Endothelial cell of umbilical vein (primary cell): ENCODE measurements at regions not wholly inside any gene's neighbourhood (a gene's known extent, or its start where the extent isn't known, plus 50 kb on each side); places are given as distances from the start of the nearest gene placed in this dataset.

ENCODE experiments used
- BruUV-seq: library from RNA; stranded (reverse); fragments of 400-500 nt; replicated peaks from 2 replicates; lab custom pipeline; 2021; lab: Mats Ljungman, UMichigan
- CTCF ChIA-PET: fragments of 300-600, 350-600 bp; sonication (Branson Sonifier 250); formaldehyde crosslinking; loops from one replicate; lab custom pipeline; 2021; ENCODE audit warnings: antibody characterized with exemption, inconsistent platforms; lab: Charles Lee
- POLR2A ChIA-PET: fragments of 300-600, 350-600 bp; sonication (Branson Sonifier 250); formaldehyde crosslinking; loops from one replicate; lab custom pipeline; 2021; ENCODE audit warnings: antibody characterized with exemption, inconsistent platforms; lab: Charles Lee
- DNase-seq: peaks from one replicate; pipeline ENCODE4 v3.0.0-alpha.2; 2011; ENCODE audit warnings: low read depth, low spot score
- FAIRE-seq: peaks from 2 replicates; lab custom pipeline; 2011; peaks lifted over from hg19 to GRCh38; lab: Jason Lieb, UNC
- H2AFZ ChIP-seq: 2 replicates; pipeline ENCODE4 v1.6.0; 2012; ENCODE audit warnings: low read depth, low read length, control low read depth, inconsistent platforms
- H3K27ac ChIP-seq: 2 replicates; pipeline ENCODE4 v1.5.1; 2011; ENCODE audit warnings: low read depth, mild to moderate bottlenecking, control low read depth, low read length, moderate library complexity; ENCODE audit not compliant: insufficient read depth
- H3K27me3 ChIP-seq, 2 experiments: 2 replicates each; pipeline versions ENCODE4 v1.6.0 to v1.6.1; 2011; ENCODE audit warnings: low read length in 2 of 2, mixed read lengths in 1 of 2; ENCODE audit not compliant: control insufficient read depth in 2 of 2, insufficient read depth in 2 of 2
- H3K36me3 ChIP-seq, 2 experiments: 2 replicates in 1 of 2; 3 replicates in 1 of 2; pipeline ENCODE4 v1.5.1; 2011; ENCODE audit warnings: low read length in 2 of 2, mild to moderate bottlenecking in 1 of 2, moderate library complexity in 1 of 2; ENCODE audit not compliant: control insufficient read depth in 2 of 2, insufficient read depth in 2 of 2; ENCODE audit errors: extremely low read depth in 1 of 2
- H3K4me1 ChIP-seq: 3 replicates; pipeline ENCODE4 v1.5.1; 2011; ENCODE audit warnings: mild to moderate bottlenecking, low read length; ENCODE audit not compliant: control insufficient read depth, insufficient read depth; ENCODE audit errors: extremely low read depth
- H3K4me2 ChIP-seq: 2 replicates; pipeline ENCODE4 v1.6.1; 2011; ENCODE audit warnings: low read length, control low read depth, mixed read lengths; ENCODE audit not compliant: insufficient read depth
- H3K4me3 ChIP-seq, 3 experiments: fragments of 200-600 bp in 1 of 3; sonication (generic), shearing (Covaris generic) in 1 of 3; replicated peaks in 1 of 3; 2 replicates each; pipeline ENCODE4 v1.5.1; 2011 to 2016; ENCODE audit warnings: control low read depth in 3 of 3, low read length in 3 of 3, mild to moderate bottlenecking in 2 of 3, inconsistent platforms in 1 of 3, low read depth in 1 of 3, moderate library complexity in 1 of 3; ENCODE audit not compliant: insufficient read depth in 1 of 3
- H3K79me2 ChIP-seq: 2 replicates; pipeline ENCODE4 v1.6.0; 2012; ENCODE audit warnings: low read length, inconsistent platforms; ENCODE audit not compliant: control insufficient read depth, insufficient read depth
- H3K9ac ChIP-seq: replicated peaks from 2 replicates; pipeline ENCODE3; 2011; ENCODE audit warnings: low read length, control low read depth; ENCODE audit not compliant: insufficient read depth; ENCODE audit errors: extremely low read depth
- H3K9me1 ChIP-seq: replicated peaks from 3 replicates; pipeline ENCODE4 v1.6.0; 2011; ENCODE audit warnings: mild to moderate bottlenecking, low read length; ENCODE audit not compliant: control insufficient read depth, insufficient read depth; ENCODE audit errors: extremely low read depth
- H3K9me3 ChIP-seq: replicated peaks from 2 replicates; pipeline ENCODE4 v1.5.1; 2012; ENCODE audit warnings: low read length, inconsistent platforms; ENCODE audit not compliant: control insufficient read depth, insufficient read depth
- H4K20me1 ChIP-seq: replicated peaks from 2 replicates; pipeline ENCODE3; 2011; ENCODE audit warnings: mild to moderate bottlenecking, low read length; ENCODE audit not compliant: control insufficient read depth, insufficient read depth; ENCODE audit errors: extremely low read depth
- CTCF ChIP-seq, 2 donors: IDR thresholded peaks; 1 replicate in 1 of 2; 2 replicates in 1 of 2; pipeline ENCODE4 v1.5.1; 2011; ENCODE audit warnings: low read length in 2 of 2, mild to moderate bottlenecking in 2 of 2, moderate library complexity in 2 of 2, control low read depth in 1 of 2, inconsistent platforms in 1 of 2, low read depth in 1 of 2; ENCODE audit not compliant: insufficient read depth in 1 of 2; ENCODE audit errors: extremely low read depth in 1 of 2
- EZH2 ChIP-seq: IDR thresholded peaks from 2 replicates; pipeline ENCODE4 v1.6.1; 2012; ENCODE audit warnings: borderline replicate concordance, low read depth, mild to moderate bottlenecking, moderate library complexity, low read length, inconsistent platforms; ENCODE audit not compliant: severe bottlenecking
- FOS ChIP-seq: IDR thresholded peaks from 2 replicates; pipeline ENCODE4 v1.6.1; 2011; ENCODE audit warnings: mild to moderate bottlenecking, low read length, moderate library complexity, borderline replicate concordance; ENCODE audit not compliant: insufficient read depth
- GATA2 ChIP-seq: IDR thresholded peaks from 2 replicates; pipeline ENCODE4 v1.7.0; 2011; ENCODE audit warnings: low read depth, mild to moderate bottlenecking, moderate library complexity, mixed read lengths, low read length; ENCODE audit not compliant: insufficient read length, insufficient read depth
- JUN ChIP-seq: IDR thresholded peaks from 2 replicates; pipeline ENCODE4 v1.6.1; 2011; ENCODE audit warnings: borderline replicate concordance, low read depth; ENCODE audit not compliant: insufficient read length, insufficient read depth
- MYC ChIP-seq: IDR thresholded peaks from one replicate; pipeline ENCODE4 v1.6.1; 2011; ENCODE audit warnings: mild to moderate bottlenecking, low read depth, low read length
- POLR2A ChIP-seq: IDR thresholded peaks from 2 replicates; pipeline ENCODE4 v1.6.1; 2012; ENCODE audit warnings: low read depth, mild to moderate bottlenecking, control low read depth, low read length
- POLR2AphosphoS5 ChIP-seq: IDR thresholded peaks from 2 replicates; pipeline ENCODE4 v1.6.1; 2012; ENCODE audit warnings: low read depth, mild to moderate bottlenecking, control low read depth, low read length, moderate library complexity; ENCODE audit not compliant: insufficient read depth
- dilution Hi-C: fragments of 300-500 bp; cut with MboI; formaldehyde crosslinking; loops from one replicate; pipeline ENCODE4 v1.15.0; 2019; ENCODE audit warnings: low sequenced_read_pairs; ENCODE audit not compliant: extremely low pct_ligation_motif_present
- intact Hi-C: fragments of 100-400 bp; cut with micrococcal nuclease; formaldehyde crosslinking; loops from one replicate; pipeline ENCODE4 v1.10.0; 2022
- TF ChIP-seq, protein P1 (sequence below): IDR thresholded peaks from 2 replicates; pipeline ENCODE4 v1.6.1; 2011; ENCODE audit not compliant: insufficient read depth, insufficient read length

GRCh38 chr3:79994397-79994796 lies 226.6 kb upstream of the ROBO1 start:
- dilution Hi-C loops (no loop called here), intact Hi-C loops (no loop called here)
- Histone ChIP-seq H4K20me1 (no peaks in the 10 kb centered on the region), H3K4me3 (no peak overlapping the region), H2AFZ (no peak overlapping the region), H3K4me2 (no peak overlapping the region), H3K9me1 (no peaks in the 10 kb centered on the region), H3K79me2 (no peaks in the 10 kb centered on the region), H3K36me3 (no peaks in the 10 kb centered on the region), H3K27me3 (no peaks in the 10 kb centered on the region), H3K4me1 (peaks cover 4% of the 10 kb centered on the region), H3K9ac (no peak overlapping the region), H3K9me3 (no peaks in the 10 kb centered on the region), H3K27ac (no peak overlapping the region)
- ChIA-PET CTCF (no interaction called here), POLR2A (no interaction called here)
- TF ChIP-seq JUN = no peak
- TF ChIP-seq POLR2A = no peak
- TF ChIP-seq CTCF (IDR thresholded peaks at IDR 0.05; ENCODE audit: extremely low read depth in 1 of 2, insufficient read depth in 1 of 2, low read depth in 1 of 2, low read length in 2 of 2) = no peak
- TF ChIP-seq, protein P1, sequence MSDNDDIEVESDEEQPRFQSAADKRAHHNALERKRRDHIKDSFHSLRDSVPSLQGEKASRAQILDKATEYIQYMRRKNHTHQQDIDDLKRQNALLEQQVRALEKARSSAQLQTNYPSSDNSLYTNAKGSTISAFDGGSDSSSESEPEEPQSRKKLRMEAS = no peak
- TF ChIP-seq POLR2AphosphoS5 = no peak
- no peak for TF ChIP-seq EZH2
- TF ChIP-seq MYC = no peak
- TF ChIP-seq FOS = no peak
- no peak for TF ChIP-seq GATA2
- BruUV-seq = no TSS peak
- DNase-seq (no peak), FAIRE-seq (no peak)
